Fibroblast of mammary gland (primary cell): ENCODE measurements at regions not wholly inside any gene's neighbourhood (a gene's known extent, or its start where the extent isn't known, plus 50 kb on each side); places are given as distances from the start of the nearest gene placed in this dataset.

ENCODE experiments used
- DNase-seq: peaks from one replicate; pipeline ENCODE4 v3.0.0-alpha.2; 2010; ENCODE audit warnings: low read depth
- H3K4me3 ChIP-seq: 2 replicates; pipeline ENCODE4 v1.5.1; 2011; ENCODE audit warnings: low read depth, mild to moderate bottlenecking, low read length, moderate library complexity; ENCODE audit not compliant: control insufficient read depth
- TF ChIP-seq, protein P1 (sequence below): conservative IDR thresholded peaks from 2 replicates; pipeline ENCODE4 v1.5.1; 2011; ENCODE audit warnings: low read depth, low read length, inconsistent platforms; ENCODE audit not compliant: control insufficient read depth, insufficient read depth

DNA sequence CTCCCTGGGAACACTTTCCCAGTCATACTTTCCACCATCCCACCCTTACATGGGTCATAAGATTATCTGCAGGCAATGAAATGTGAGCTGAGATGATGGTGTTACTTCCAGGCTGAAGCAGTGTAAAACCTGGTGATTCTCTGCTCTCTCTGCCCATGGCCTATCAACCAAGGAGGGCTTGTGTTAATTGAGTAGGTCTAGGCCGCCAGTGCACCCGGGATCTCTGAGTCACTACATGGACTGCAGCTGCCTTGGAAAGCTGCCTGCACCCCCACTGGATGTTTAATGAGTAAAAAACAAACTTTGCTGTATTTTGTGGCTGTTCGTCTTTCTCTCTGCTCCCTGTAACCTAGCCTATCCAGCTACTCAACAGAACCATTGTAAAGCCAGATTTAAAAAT is 451.7 kb upstream of the SMIM21 start:
- TF ChIP-seq, protein P1, sequence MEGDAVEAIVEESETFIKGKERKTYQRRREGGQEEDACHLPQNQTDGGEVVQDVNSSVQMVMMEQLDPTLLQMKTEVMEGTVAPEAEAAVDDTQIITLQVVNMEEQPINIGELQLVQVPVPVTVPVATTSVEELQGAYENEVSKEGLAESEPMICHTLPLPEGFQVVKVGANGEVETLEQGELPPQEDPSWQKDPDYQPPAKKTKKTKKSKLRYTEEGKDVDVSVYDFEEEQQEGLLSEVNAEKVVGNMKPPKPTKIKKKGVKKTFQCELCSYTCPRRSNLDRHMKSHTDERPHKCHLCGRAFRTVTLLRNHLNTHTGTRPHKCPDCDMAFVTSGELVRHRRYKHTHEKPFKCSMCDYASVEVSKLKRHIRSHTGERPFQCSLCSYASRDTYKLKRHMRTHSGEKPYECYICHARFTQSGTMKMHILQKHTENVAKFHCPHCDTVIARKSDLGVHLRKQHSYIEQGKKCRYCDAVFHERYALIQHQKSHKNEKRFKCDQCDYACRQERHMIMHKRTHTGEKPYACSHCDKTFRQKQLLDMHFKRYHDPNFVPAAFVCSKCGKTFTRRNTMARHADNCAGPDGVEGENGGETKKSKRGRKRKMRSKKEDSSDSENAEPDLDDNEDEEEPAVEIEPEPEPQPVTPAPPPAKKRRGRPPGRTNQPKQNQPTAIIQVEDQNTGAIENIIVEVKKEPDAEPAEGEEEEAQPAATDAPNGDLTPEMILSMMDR: no peak
- no peak for DNase-seq
- no peak overlapping the region for H3K4me3 ChIP-seq

DNA sequence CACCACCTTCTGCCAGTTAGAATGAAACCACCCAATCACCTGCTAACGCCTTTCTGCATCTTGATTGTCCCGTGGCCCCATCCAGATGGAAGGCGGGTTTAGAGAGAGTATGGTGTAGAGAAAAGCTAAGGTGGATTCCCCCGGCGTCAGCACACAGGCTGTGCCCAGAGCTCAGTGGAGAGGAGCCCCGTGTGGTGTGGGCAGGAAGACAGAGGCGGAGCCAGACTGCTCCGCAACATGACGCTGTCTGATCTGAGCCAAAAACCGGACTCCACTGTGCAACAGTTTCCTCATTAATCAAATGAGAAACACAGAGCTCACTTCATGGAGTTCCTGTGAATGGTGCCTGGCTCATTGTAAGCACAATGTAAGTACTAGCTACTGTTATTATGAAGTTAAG is 448.1 kb upstream of the SMIM21 start:
- TF ChIP-seq, protein P1: no peak

DNA sequence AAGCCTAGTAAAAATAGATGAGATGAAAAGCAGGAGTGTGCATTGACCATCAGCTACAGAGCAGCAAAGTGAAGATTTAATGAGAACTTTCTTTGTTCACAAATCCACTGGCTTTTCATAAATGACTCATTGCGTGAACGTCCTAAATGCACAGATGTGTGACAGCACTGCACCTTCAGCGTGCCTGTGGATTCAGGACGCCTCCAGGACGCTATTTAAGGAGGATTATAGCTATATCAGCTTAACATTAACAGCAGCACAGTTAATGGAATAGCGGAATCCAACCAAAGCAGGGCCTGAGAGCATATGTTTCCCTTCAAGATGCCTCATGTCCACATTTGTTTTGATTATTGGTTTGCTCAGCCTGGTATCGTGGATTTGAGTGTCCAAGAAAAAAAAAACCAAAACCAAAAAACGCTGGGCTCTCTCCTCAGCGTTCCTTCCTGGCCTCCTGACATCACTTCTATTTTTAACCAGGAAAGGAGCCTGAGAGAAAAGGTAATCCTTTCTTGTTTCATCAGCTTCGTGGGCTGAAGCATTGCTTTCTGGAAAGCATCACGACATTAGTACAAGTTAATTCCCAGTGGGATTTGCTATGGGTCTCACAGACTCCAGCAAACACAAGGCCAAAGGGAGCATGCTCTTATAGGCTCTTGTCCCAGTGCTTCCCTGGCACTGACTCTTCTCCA is 447.0 kb upstream of the SMIM21 start:
- H3K4me3 ChIP-seq: no peak overlapping the region
- TF ChIP-seq, protein P1: no peak
- DNase-seq: no peak

More for the DNA sequence above, 448.1 kb upstream of the SMIM21 start:
- H3K4me3 ChIP-seq: no peak overlapping the region
- DNase-seq: no peak

DNA sequence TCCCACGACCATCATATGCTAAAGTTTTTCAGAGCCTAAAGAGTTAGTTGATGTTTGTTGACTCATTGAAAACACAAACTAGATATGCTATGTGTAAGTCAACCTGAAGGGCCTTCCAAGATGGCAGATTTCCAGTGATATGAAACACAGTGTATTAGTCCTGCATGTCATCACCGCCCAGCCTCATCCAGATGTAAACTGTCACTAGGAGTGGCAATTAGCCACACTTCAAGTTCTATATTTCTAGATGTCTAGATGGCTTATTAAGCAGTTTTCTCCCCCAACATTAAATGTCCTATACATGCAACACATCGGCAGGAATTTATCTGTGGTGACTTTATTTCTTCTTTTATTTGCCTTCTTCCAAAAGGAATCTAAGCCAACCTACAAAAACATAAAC is 444.1 kb upstream of the SMIM21 start:
- H3K4me3 ChIP-seq: no peak overlapping the region
- no peak for DNase-seq
- TF ChIP-seq, protein P1: no peak

DNA sequence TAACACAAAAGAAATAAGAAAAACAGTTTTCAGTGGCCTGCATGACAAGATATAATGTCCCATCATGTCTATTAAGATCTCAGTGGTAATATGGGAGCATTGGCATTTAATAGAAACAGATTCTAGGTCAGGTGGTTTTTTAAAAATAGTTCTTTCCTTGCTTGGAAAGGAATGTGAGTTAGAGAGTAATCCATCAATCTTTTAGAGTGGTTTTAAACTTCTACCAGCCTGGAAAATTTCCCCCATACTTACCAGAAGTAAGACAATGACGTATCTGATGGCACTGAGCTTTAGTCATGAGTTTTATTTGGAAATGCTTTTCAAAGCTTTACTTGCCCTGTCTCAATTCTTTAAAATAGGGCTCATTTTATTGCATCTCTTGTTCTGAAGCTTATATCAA is 441.7 kb upstream of the SMIM21 start:
- no peak for DNase-seq
- no peak overlapping the region for H3K4me3 ChIP-seq
- TF ChIP-seq, protein P1: no peak

DNA sequence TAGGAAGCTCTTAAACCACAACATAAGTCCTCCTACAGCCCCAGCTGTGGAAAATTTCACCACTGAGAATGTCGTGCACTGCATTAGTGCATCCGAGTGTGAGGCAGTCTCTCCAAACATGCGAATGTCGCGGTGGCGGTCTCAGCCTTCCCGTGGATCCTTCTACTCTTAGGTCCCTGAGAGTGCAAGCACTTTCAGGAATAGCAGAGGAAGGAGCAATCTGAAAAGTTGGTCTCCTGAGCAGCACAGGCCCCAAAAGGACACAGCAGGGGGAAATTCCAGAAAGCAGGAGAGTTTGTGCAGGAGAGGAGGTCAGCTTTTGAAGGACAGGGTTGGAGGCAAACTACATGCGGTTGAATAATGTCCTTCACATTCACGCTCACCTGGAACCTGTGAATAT is 440.5 kb upstream of the SMIM21 start:
- H3K4me3 ChIP-seq: no peak overlapping the region
- TF ChIP-seq, protein P1: no peak
- DNase-seq: no peak

DNA sequence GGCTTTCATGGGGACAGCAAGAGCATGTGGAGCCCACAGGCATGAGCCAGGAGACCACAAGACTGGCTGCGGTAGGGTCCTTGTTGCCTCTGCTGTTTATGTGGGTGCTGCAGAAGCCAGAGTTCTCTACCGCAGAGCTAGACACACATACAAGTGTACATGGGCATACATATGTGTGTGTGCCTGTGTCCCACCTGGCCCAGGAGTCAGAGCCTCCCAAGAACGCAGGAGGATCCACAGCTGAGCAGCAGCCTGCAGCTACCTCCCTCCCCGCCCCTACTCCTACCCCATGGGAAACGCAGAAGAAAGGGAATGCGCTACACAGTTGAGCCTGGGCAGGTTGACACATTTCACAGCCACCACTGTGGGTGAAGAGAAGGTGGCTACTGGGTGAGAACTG is 438.1 kb upstream of the SMIM21 start:
- DNase-seq: no peak
- TF ChIP-seq, protein P1: no peak
- no peak overlapping the region for H3K4me3 ChIP-seq
